ENCODE measurements at regions not wholly inside any gene's neighbourhood (a gene's known extent, or its start where the extent isn't known, plus 50 kb on each side); places are given as distances from the start of the nearest gene placed in this dataset.

DNA sequence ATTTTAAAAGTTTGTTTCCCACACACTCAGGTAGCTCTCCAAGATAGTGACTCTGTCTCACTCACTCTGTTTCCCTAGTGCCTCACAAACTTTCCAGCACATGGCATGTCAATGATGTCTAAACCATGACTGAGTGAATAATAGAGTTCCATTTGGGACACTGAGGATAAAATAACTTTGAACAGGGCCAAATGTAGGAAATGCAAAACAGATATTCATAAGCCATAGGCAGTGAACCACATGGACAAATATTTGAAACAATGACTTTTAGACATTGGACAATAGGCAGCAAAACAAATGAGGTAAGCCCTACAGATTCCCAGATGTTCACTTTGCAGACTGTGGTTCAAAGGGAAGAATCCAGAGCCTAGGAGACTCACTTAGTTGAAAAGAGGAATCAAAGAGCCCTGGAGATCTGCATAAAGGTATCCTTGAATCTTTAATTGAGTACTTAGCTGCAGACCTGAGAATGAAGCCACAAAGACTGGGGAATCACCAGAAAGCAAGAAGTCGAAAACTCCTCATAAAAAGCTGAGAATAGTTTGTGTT lies 173.3 kb downstream of the FAM76B start:
- TF ChIP-seq, protein P1, sequence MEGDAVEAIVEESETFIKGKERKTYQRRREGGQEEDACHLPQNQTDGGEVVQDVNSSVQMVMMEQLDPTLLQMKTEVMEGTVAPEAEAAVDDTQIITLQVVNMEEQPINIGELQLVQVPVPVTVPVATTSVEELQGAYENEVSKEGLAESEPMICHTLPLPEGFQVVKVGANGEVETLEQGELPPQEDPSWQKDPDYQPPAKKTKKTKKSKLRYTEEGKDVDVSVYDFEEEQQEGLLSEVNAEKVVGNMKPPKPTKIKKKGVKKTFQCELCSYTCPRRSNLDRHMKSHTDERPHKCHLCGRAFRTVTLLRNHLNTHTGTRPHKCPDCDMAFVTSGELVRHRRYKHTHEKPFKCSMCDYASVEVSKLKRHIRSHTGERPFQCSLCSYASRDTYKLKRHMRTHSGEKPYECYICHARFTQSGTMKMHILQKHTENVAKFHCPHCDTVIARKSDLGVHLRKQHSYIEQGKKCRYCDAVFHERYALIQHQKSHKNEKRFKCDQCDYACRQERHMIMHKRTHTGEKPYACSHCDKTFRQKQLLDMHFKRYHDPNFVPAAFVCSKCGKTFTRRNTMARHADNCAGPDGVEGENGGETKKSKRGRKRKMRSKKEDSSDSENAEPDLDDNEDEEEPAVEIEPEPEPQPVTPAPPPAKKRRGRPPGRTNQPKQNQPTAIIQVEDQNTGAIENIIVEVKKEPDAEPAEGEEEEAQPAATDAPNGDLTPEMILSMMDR (IDR thresholded peaks at IDR 0.05), result no peak
- TF ChIP-seq POLR2A (IDR thresholded peaks at IDR 0.05), result no peak

All from right lobe of liver (tissue), 4 donors.